ENCODE measurements at regions not wholly inside any gene's neighbourhood (a gene's known extent, or its start where the extent isn't known, plus 50 kb on each side); places are given as distances from the start of the nearest gene placed in this dataset.

- TF ChIP-seq POLR2AphosphoS5 (IDR thresholded peaks at IDR 0.05; ENCODE audit: low read depth, low read length) (no peak), REST (IDR thresholded peaks at IDR 0.05; ENCODE audit: insufficient read depth in 1 of 2, low read depth in 2 of 2, low read length in 2 of 2) (no peak), SIN3A (IDR thresholded peaks at IDR 0.05; ENCODE audit: borderline replicate concordance, insufficient read depth, low read length) (no peak), FOXP2 (optimal IDR thresholded peaks at IDR 0.05; ENCODE audit: borderline replicate concordance, extremely low read depth, extremely low read length, insufficient read depth) (no peak), TAF1 (IDR thresholded peaks at IDR 0.05; ENCODE audit: borderline replicate concordance, insufficient read depth, low read length) (no peak)
These were observed 635.0 kb downstream of the DCDC2C start for GRCh38 chr2:4338345-4338744.

GRCh38 chr2:4340536-4340935, 637.2 kb downstream of the DCDC2C start:
- no peak for TF ChIP-seq SIN3A (IDR thresholded peaks at IDR 0.05; ENCODE audit: borderline replicate concordance, insufficient read depth, low read length)
- no peak for TF ChIP-seq TAF1 (IDR thresholded peaks at IDR 0.05; ENCODE audit: borderline replicate concordance, insufficient read depth, low read length)
- TF ChIP-seq REST (IDR thresholded peaks at IDR 0.05; ENCODE audit: insufficient read depth in 1 of 2, low read depth in 2 of 2, low read length in 2 of 2) = no peak
- no peak for TF ChIP-seq POLR2AphosphoS5 (IDR thresholded peaks at IDR 0.05; ENCODE audit: low read depth, low read length)
- TF ChIP-seq FOXP2 (optimal IDR thresholded peaks at IDR 0.05; ENCODE audit: borderline replicate concordance, extremely low read depth, extremely low read length, insufficient read depth) = no peak

- no peak for TF ChIP-seq FOXP2 (optimal IDR thresholded peaks at IDR 0.05; ENCODE audit: borderline replicate concordance, extremely low read depth, extremely low read length, insufficient read depth)
- no peak for TF ChIP-seq SIN3A (IDR thresholded peaks at IDR 0.05; ENCODE audit: borderline replicate concordance, insufficient read depth, low read length)
- TF ChIP-seq POLR2AphosphoS5 (IDR thresholded peaks at IDR 0.05; ENCODE audit: low read depth, low read length) = no peak
- no peak for TF ChIP-seq REST (IDR thresholded peaks at IDR 0.05; ENCODE audit: insufficient read depth in 1 of 2, low read depth in 2 of 2, low read length in 2 of 2)
- no peak for TF ChIP-seq TAF1 (IDR thresholded peaks at IDR 0.05; ENCODE audit: borderline replicate concordance, insufficient read depth, low read length)
These were observed 643.3 kb downstream of the DCDC2C start for GRCh38 chr2:4346628-4347027.

GRCh38 chr2:4353668-4354067, 650.3 kb downstream of the DCDC2C start:
- TF ChIP-seq TAF1 (IDR thresholded peaks at IDR 0.05; ENCODE audit: borderline replicate concordance, insufficient read depth, low read length) = no peak
- TF ChIP-seq FOXP2 (optimal IDR thresholded peaks at IDR 0.05; ENCODE audit: borderline replicate concordance, extremely low read depth, extremely low read length, insufficient read depth) = no peak
- no peak for TF ChIP-seq SIN3A (IDR thresholded peaks at IDR 0.05; ENCODE audit: borderline replicate concordance, insufficient read depth, low read length)
- TF ChIP-seq POLR2AphosphoS5 (IDR thresholded peaks at IDR 0.05; ENCODE audit: low read depth, low read length) = no peak
- TF ChIP-seq REST (IDR thresholded peaks at IDR 0.05; ENCODE audit: insufficient read depth in 1 of 2, low read depth in 2 of 2, low read length in 2 of 2) = no peak

GRCh38 chr2:4354164-4354563, 650.8 kb downstream of the DCDC2C start:
- TF ChIP-seq FOXP2 (optimal IDR thresholded peaks at IDR 0.05; ENCODE audit: borderline replicate concordance, extremely low read depth, extremely low read length, insufficient read depth) (no peak), REST (IDR thresholded peaks at IDR 0.05; ENCODE audit: insufficient read depth in 1 of 2, low read depth in 2 of 2, low read length in 2 of 2) (no peak), SIN3A (IDR thresholded peaks at IDR 0.05; ENCODE audit: borderline replicate concordance, insufficient read depth, low read length) (no peak), POLR2AphosphoS5 (IDR thresholded peaks at IDR 0.05; ENCODE audit: low read depth, low read length) (no peak), TAF1 (IDR thresholded peaks at IDR 0.05; ENCODE audit: borderline replicate concordance, insufficient read depth, low read length) (no peak)
